Caco-2 (cell line): ENCODE measurements at regions not wholly inside any gene's neighbourhood (a gene's known extent, or its start where the extent isn't known, plus 50 kb on each side); places are given as distances from the start of the nearest gene placed in this dataset.
"Not testable (repeated sequence)": the region's sequence is repeated elsewhere in the genome, so short reads cannot be mapped to it uniquely, and the experiment has no call there.

Experiments used
- BruUV-seq: library from RNA; stranded (reverse); fragments of 400-500 nt; replicated peaks from 2 replicates; lab custom pipeline; 2021; lab: Mats Ljungman, UMichigan
- CTCF ChIA-PET: fragments of 300-600 bp; sonication (Branson Sonifier 250); formaldehyde crosslinking; loops from one replicate; lab custom pipeline; 2022; ENCODE audit warnings: antibody characterized with exemption; lab: Charles Lee
- POLR2A ChIA-PET: fragments of 300-600 bp; sonication (Branson Sonifier 250); formaldehyde crosslinking; loops from one replicate; lab custom pipeline; 2022; ENCODE audit warnings: antibody characterized with exemption; lab: Charles Lee
- DNase-seq, 2 experiments: peaks; one replicate each; pipeline versions ENCODE4 v3.0.0 to v3.0.0-alpha.2; 2020 to 2022
- H3K27me3 ChIP-seq: replicated peaks from 2 replicates; pipeline ENCODE4 v1.6.0; 2011; ENCODE audit warnings: low read length; ENCODE audit not compliant: control insufficient read depth, insufficient read depth
- H3K36me3 ChIP-seq: 2 replicates; pipeline ENCODE4 v1.5.1; 2011; ENCODE audit warnings: low read length; ENCODE audit not compliant: control insufficient read depth, insufficient read depth
- H3K4me1 ChIP-seq: fragments of 250-450 bp; sonication (Bioruptor Pico); 2 replicates; pipeline ENCODE4 v1.5.1; 2020; ENCODE audit warnings: mild to moderate bottlenecking
- H3K4me3 ChIP-seq: 2 replicates; pipeline ENCODE4 v1.5.1; 2011; ENCODE audit warnings: low read depth, mild to moderate bottlenecking, control low read depth, low read length
- H3K9me3 ChIP-seq: fragments of 250-450 bp; sonication (Bioruptor Pico); 2 replicates; pipeline ENCODE4 v1.5.1; 2020; ENCODE audit warnings: mild to moderate bottlenecking, moderate library complexity
- H3K27ac Mint-ChIP-seq: one replicate; pipeline ENCODE4 v1.8.0; 2022; ENCODE audit warnings: mixed read lengths; ENCODE audit not compliant: unreplicated experiment
- H3K27me3 Mint-ChIP-seq: one replicate; pipeline ENCODE4 v1.8.0; 2022; ENCODE audit warnings: mixed read lengths; ENCODE audit not compliant: insufficient read depth, unreplicated experiment
- H3K36me3 Mint-ChIP-seq: one replicate; pipeline ENCODE4 v1.8.0; 2022; ENCODE audit warnings: mild to moderate bottlenecking, mixed read lengths; ENCODE audit not compliant: insufficient read depth, unreplicated experiment
- H3K4me1 Mint-ChIP-seq: one replicate; pipeline ENCODE4 v1.8.0; 2022; ENCODE audit warnings: low read depth, mixed read lengths; ENCODE audit not compliant: unreplicated experiment
- H3K4me3 Mint-ChIP-seq: one replicate; pipeline ENCODE4 v1.8.0; 2022; ENCODE audit warnings: mild to moderate bottlenecking, moderate library complexity, mixed read lengths; ENCODE audit not compliant: unreplicated experiment
- H3K9me3 Mint-ChIP-seq: one replicate; pipeline ENCODE4 v1.8.0; 2022; ENCODE audit warnings: mixed read lengths; ENCODE audit not compliant: unreplicated experiment
- intact Hi-C: fragments of 100-400 bp; cut with micrococcal nuclease; formaldehyde crosslinking; loops from one replicate; pipeline ENCODE4 v1.10.0; 2022; ENCODE audit not compliant: unreplicated experiment
- TF ChIP-seq, protein P1 (sequence below), 2 experiments: fragments of 200-600 bp in 1 of 2; IDR thresholded peaks; 1 replicate in 1 of 2; 2 replicates in 1 of 2; pipeline versions ENCODE4 v1.5.1 to v1.8.0; 2011 to 2022; ENCODE audit warnings: antibody characterized with exemption in 1 of 2, control low read depth in 1 of 2, inconsistent platforms in 1 of 2, low read depth in 1 of 2, low read length in 1 of 2, mild to moderate bottlenecking in 1 of 2, moderate library complexity in 1 of 2; ENCODE audit not compliant: insufficient read depth in 1 of 2, severe bottlenecking in 1 of 2, unreplicated experiment in 1 of 2

DNA sequence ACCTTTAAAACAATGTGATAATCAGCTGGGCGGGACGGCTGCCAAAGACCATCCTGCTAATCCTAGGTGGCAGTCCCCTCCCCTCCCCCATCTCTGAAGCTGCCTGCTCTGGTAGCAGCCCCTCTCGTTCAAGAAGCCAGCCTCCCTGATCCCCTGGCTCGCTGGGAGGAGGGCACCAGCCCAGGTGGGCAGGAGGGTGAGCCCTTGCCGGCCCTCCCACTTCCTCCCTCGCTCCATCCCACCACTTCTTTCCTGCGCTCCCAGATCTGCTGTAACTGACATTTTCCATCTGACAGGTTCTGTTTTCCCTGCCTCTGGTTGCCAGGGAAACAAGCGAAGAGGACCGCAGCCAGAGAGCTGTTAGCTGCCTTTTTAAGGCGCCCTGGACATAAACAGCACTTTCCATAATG is 155.7 kb upstream of the TNRC6C start:
- Mint-ChIP-seq H3K27ac (no peak overlapping the region), H3K36me3 (no peaks in the 10 kb centered on the region), H3K9me3 (no peaks in the 10 kb centered on the region), H3K4me3 (no peak overlapping the region), H3K27me3 (peaks cover 38% of the 10 kb centered on the region), H3K4me1 (no peaks in the 10 kb centered on the region)
- TF ChIP-seq, protein P1, sequence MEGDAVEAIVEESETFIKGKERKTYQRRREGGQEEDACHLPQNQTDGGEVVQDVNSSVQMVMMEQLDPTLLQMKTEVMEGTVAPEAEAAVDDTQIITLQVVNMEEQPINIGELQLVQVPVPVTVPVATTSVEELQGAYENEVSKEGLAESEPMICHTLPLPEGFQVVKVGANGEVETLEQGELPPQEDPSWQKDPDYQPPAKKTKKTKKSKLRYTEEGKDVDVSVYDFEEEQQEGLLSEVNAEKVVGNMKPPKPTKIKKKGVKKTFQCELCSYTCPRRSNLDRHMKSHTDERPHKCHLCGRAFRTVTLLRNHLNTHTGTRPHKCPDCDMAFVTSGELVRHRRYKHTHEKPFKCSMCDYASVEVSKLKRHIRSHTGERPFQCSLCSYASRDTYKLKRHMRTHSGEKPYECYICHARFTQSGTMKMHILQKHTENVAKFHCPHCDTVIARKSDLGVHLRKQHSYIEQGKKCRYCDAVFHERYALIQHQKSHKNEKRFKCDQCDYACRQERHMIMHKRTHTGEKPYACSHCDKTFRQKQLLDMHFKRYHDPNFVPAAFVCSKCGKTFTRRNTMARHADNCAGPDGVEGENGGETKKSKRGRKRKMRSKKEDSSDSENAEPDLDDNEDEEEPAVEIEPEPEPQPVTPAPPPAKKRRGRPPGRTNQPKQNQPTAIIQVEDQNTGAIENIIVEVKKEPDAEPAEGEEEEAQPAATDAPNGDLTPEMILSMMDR (IDR thresholded peaks at IDR 0.05; ENCODE audit: insufficient read depth in 1 of 2, low read depth in 1 of 2, low read length in 1 of 2, severe bottlenecking in 1 of 2, unreplicated experiment in 1 of 2) = no peak
- CTCF ChIA-PET = no interaction called here
- Histone ChIP-seq H3K4me3 (no peak overlapping the region), H3K36me3 (no peaks in the 10 kb centered on the region), H3K27me3 (peaks cover 3% of the 10 kb centered on the region), H3K4me1 (no peaks in the 10 kb centered on the region), H3K9me3 (no peaks in the 10 kb centered on the region)
- DNase-seq = peak in 1 of 2 experiments; percentile 14
- intact Hi-C loops = no loop called here
- POLR2A ChIA-PET = no interaction called here
- BruUV-seq = no TSS peak

DNA sequence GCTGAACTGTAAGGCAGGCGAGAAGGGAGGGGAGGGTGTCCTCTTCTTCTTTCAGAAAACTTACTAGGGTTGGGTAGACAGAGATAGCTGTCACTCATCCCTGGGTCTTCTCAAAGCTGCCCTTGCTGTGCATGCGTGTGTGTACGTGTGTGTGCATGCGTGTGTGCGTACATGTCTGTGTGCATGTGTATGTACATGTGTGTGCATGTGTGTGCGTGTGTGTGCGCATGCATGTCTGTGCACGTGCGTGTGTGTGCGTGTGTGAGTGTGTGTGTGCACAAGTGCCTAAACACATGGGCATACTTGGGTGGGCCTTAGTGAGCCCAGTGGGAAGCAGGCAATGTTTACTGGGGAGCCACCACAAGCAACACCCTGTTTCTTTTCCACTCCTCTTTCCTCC is 154.8 kb upstream of the TNRC6C start:
- intact Hi-C loops = no loop called here
- H3K27me3 ChIP-seq = peaks cover 3% of the 10 kb centered on the region; the same call in 1 of the 2 replicates

DNA sequence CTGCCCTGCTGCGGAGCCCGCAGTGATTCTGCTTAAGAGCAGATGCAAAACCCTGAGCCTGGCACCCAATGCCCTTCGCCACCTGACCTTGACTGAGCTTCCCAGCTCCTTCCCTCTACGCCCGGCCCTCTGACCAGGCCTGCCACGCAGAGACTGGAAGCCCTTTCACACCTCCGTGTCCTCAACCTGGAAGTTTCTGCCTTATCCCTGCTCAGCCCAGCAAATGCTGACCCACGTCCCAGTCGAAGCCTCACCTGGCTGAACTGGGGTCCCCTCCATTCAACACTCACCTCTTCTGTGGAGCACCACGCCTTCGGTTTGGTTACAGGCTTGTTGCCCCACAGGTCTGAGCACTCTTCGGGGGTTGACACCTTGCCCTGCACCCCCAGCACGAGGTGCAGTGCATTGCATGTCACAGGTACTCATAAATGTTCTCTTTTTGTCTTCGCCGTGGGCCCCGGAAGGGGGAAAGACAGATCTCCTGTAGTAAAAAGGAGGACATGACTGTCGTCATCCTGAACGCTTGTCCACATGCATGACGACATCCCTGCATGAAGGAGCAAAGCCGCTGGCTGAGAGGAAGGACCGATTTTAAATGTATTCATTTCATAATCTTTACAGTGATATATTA is 153.6 kb upstream of the TNRC6C start:
- Mint-ChIP-seq H3K36me3 (no peaks in the 10 kb centered on the region), H3K27me3 (peaks cover 32% of the 10 kb centered on the region), H3K9me3 (no peaks in the 10 kb centered on the region), H3K27ac (no peak overlapping the region), H3K4me3 (no peak overlapping the region), H3K4me1 (no peaks in the 10 kb centered on the region)
- Histone ChIP-seq H3K4me3 (no peak overlapping the region), H3K27me3 (peaks cover 3% of the 10 kb centered on the region; the same call in 1 of the 2 replicates), H3K9me3 (no peaks in the 10 kb centered on the region), H3K4me1 (no peaks in the 10 kb centered on the region), H3K36me3 (no peaks in the 10 kb centered on the region)
- BruUV-seq = no TSS peak
- no peak for DNase-seq
- POLR2A ChIA-PET = no interaction called here
- CTCF ChIA-PET = no interaction called here
- TF ChIP-seq, protein P1 (IDR thresholded peaks at IDR 0.05; ENCODE audit: insufficient read depth in 1 of 2, low read depth in 1 of 2, low read length in 1 of 2, severe bottlenecking in 1 of 2, unreplicated experiment in 1 of 2) = no peak
- intact Hi-C loops = no loop called here

More for the DNA sequence above, 154.8 kb upstream of the TNRC6C start:
- H3K27me3 Mint-ChIP-seq = peaks cover 36% of the 10 kb centered on the region
- TF ChIP-seq, protein P1 (IDR thresholded peaks at IDR 0.05; ENCODE audit: insufficient read depth in 1 of 2, low read depth in 1 of 2, low read length in 1 of 2, severe bottlenecking in 1 of 2, unreplicated experiment in 1 of 2) = no peak
- Histone ChIP-seq H3K36me3 (no peaks in the 10 kb centered on the region), H3K4me1 (no peaks in the 10 kb centered on the region), H3K4me3 (no peak overlapping the region), H3K9me3 (no peaks in the 10 kb centered on the region)
- ChIA-PET CTCF (no interaction called here), POLR2A (no interaction called here)
- no peaks in the 10 kb centered on the region for H3K9me3 Mint-ChIP-seq
- H3K36me3 Mint-ChIP-seq = no peaks in the 10 kb centered on the region
- H3K4me3 Mint-ChIP-seq = no peak overlapping the region
- no peak overlapping the region for H3K27ac Mint-ChIP-seq
- no TSS peak for BruUV-seq
- no peaks in the 10 kb centered on the region for H3K4me1 Mint-ChIP-seq
- no peak for DNase-seq

DNA sequence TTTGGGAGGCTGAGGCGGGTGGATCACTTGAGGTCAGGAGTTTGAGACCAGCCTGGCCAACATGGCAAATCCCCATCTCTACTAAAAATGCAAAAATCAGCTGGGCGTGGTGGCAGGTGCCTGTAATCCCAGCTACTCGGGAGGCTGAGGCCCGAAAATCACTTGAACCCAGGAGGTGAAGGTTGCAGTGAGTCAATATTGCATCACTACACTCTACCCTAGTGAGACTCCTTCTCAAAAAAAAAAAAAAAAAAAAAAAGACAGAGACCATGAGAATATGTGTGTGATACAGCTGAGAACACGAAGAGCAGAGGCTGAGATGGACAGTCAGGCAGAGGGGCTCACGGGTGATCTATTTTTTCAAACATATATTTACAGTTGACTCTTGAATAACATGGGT is 152.5 kb upstream of the TNRC6C start:
- DNase-seq, H3K27me3 ChIP-seq, H3K9me3 Mint-ChIP-seq, H3K27ac Mint-ChIP-seq, H3K4me3 Mint-ChIP-seq, POLR2A ChIA-PET, H3K36me3 ChIP-seq, BruUV-seq, H3K4me1 ChIP-seq, H3K36me3 Mint-ChIP-seq, H3K9me3 ChIP-seq, H3K4me1 Mint-ChIP-seq, H3K4me3 ChIP-seq, intact Hi-C loops: not testable (repeated sequence)
- CTCF ChIA-PET = interaction anchor here (0.7 kb wide), 1 partner anchor 394 kb away, joined by 6 read pairs; no protein-coding TSS in a partner anchor
- peaks cover 30% of the 10 kb centered on the region for H3K27me3 Mint-ChIP-seq
